Liver (tissue), 3 donors: ENCODE measurements at regions not wholly inside any gene's neighbourhood (a gene's known extent, or its start where the extent isn't known, plus 50 kb on each side); places are given as distances from the start of the nearest gene placed in this dataset.

Experiments
- CTCF ChIP-seq: fragments of 150-350 bp; IDR thresholded peaks from 2 replicates; pipeline ENCODE4 v1.5.1; 2017; ENCODE audit warnings: improper control_type of control experiment, low read depth, low read length; ENCODE audit not compliant: missing input control
- FOXA1 ChIP-seq: IDR thresholded peaks from 2 replicates; pipeline ENCODE4 v1.6.1; 2016; ENCODE audit warnings: antibody characterized with exemption
- JUND ChIP-seq, 2 donors: IDR thresholded peaks; 2 replicates each; pipeline ENCODE4 v1.6.1; 2016; ENCODE audit warnings: antibody characterized with exemption in 2 of 2
- MAX ChIP-seq: IDR thresholded peaks from 2 replicates; pipeline ENCODE4 v1.6.1; 2016; ENCODE audit warnings: antibody characterized with exemption
- REST ChIP-seq: IDR thresholded peaks from 2 replicates; pipeline ENCODE4 v1.6.1; 2016; ENCODE audit warnings: antibody characterized with exemption, mild to moderate bottlenecking
- RXRA ChIP-seq, 2 donors: IDR thresholded peaks; 2 replicates each; pipeline ENCODE4 v1.6.1; 2017 to 2018; ENCODE audit warnings: antibody characterized with exemption in 2 of 2, mild to moderate bottlenecking in 1 of 2
- SP1 ChIP-seq: IDR thresholded peaks from 2 replicates; pipeline ENCODE4 v1.6.1; 2018; ENCODE audit warnings: antibody characterized with exemption, mild to moderate bottlenecking
- YY1 ChIP-seq: IDR thresholded peaks from 2 replicates; pipeline ENCODE4 v1.6.1; 2016; ENCODE audit warnings: antibody characterized with exemption, mild to moderate bottlenecking
- ZBTB33 ChIP-seq: IDR thresholded peaks from 2 replicates; pipeline ENCODE4 v1.6.1; 2016; ENCODE audit warnings: antibody characterized with exemption
- donor health status: healthy.
- donor health status: healthy.

GRCh38 chr1:220997791-220998190 is 118.5 kb downstream of the HLX start:
- no peak for TF ChIP-seq CTCF
- TF ChIP-seq ZBTB33, result no peak
- TF ChIP-seq FOXA1, result no peak
- TF ChIP-seq YY1, result no peak
- TF ChIP-seq RXRA (IDR thresholded peaks at IDR 0.05), result no peak
- no peak for TF ChIP-seq REST
- TF ChIP-seq MAX, result no peak
- no peak for TF ChIP-seq JUND (IDR thresholded peaks at IDR 0.05)
- TF ChIP-seq SP1, result no peak
